Ovary (tissue), 3 donors: ENCODE measurements at regions not wholly inside any gene's neighbourhood (a gene's known extent, or its start where the extent isn't known, plus 50 kb on each side); places are given as distances from the start of the nearest gene placed in this dataset.

Experiments used
- EP300 ChIP-seq: sonication (generic); formaldehyde crosslinking; IDR thresholded peaks from one replicate; pipeline ENCODE4 v1.6.1; 2017; ENCODE audit warnings: antibody characterized with exemption
- POLR2A ChIP-seq: fragments of 450-650 bp; IDR thresholded peaks from one replicate; pipeline ENCODE4 v1.6.1; 2017; ENCODE audit warnings: antibody characterized with exemption, mild to moderate bottlenecking, moderate library complexity
- TF ChIP-seq, protein P1 (sequence below), 3 donors: fragments of 450-650 bp in 2 of 3; fragments of 200-600 bp in 1 of 3; IDR thresholded peaks; one replicate each; pipeline versions ENCODE4 v1.5.1 to v1.8.0; 2016 to 2022; ENCODE audit warnings: antibody characterized with exemption in 3 of 3, mild to moderate bottlenecking in 1 of 3
- donor health status: DM: no; HTN: no; CAD: no.

DNA sequence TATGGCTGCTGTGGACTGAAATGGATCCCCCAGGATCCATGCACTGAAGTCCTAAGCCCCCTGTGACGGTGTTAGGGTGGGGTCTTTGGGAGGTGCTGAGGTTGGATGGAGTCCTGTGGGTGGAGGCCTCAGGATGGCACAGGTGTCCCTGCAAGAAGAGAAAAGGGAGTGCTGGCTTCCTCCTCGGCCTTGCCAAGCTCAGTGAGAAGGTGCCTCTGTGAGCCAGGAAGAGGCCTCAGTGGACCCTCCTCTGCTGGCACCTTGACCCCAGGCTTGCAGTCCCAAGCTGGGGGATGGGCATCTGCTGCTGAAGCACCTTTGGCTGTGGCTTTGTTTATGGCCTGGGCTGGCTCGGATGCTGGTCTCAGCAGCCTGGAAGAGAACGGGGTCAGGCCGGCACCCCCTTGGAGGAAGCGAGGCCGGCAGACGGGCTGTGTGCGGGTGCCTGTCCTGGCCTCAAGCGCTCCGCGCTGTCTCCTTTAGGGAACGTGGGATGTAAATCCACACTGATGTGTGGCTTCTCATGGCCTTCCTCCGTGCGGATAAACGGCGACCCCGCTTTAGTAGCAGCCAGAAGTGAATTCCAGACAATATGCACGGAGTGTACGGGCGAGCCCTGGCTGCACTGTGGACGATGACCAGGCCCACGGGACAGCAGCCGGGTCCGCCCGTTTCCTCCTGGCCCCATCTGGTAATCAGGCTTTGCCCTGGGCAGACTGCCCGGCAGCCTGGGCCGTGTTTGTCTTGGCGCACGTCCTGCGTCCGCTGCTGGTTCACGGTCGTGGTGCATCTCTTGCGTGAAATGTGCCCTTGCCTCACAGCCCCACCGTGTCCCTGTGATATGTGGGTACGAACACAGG lies 182.6 kb downstream of the ERMARD start:
- TF ChIP-seq, protein P1, sequence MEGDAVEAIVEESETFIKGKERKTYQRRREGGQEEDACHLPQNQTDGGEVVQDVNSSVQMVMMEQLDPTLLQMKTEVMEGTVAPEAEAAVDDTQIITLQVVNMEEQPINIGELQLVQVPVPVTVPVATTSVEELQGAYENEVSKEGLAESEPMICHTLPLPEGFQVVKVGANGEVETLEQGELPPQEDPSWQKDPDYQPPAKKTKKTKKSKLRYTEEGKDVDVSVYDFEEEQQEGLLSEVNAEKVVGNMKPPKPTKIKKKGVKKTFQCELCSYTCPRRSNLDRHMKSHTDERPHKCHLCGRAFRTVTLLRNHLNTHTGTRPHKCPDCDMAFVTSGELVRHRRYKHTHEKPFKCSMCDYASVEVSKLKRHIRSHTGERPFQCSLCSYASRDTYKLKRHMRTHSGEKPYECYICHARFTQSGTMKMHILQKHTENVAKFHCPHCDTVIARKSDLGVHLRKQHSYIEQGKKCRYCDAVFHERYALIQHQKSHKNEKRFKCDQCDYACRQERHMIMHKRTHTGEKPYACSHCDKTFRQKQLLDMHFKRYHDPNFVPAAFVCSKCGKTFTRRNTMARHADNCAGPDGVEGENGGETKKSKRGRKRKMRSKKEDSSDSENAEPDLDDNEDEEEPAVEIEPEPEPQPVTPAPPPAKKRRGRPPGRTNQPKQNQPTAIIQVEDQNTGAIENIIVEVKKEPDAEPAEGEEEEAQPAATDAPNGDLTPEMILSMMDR (IDR thresholded peaks at IDR 0.05) = no peak
- TF ChIP-seq POLR2A (no peak), EP300 (no peak)
